GM12873 (cell line): ENCODE measurements at regions not wholly inside any gene's neighbourhood (a gene's known extent, or its start where the extent isn't known, plus 50 kb on each side); places are given as distances from the start of the nearest gene placed in this dataset.

Source experiments
- CTCF ChIP-seq: IDR thresholded peaks from 2 replicates; pipeline ENCODE4 v1.5.1; 2012; ENCODE audit warnings: low read depth, mild to moderate bottlenecking, moderate library complexity, low read length, control low read depth; ENCODE audit not compliant: insufficient read depth; ENCODE audit errors: missing control alignments

DNA sequence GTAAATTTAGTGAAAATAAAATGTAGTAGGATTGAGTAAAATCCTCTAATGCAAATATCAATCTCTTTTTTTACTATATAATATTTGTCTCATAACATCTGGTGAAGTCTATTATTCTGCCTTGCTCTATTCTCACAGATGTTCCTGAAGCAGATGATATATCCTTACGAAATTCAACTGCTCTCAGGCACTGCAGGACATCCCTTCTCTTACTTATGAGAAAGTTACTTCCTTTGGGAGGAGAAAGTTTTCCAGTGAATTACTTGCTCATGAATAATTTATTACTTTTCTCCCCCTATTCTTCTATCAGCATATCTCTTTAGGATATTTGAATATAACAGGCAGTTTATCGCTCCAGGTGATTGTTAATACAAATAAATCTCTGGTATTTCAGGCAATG lies 75.6 kb upstream of the AGA start:
- no peak for TF ChIP-seq CTCF

DNA sequence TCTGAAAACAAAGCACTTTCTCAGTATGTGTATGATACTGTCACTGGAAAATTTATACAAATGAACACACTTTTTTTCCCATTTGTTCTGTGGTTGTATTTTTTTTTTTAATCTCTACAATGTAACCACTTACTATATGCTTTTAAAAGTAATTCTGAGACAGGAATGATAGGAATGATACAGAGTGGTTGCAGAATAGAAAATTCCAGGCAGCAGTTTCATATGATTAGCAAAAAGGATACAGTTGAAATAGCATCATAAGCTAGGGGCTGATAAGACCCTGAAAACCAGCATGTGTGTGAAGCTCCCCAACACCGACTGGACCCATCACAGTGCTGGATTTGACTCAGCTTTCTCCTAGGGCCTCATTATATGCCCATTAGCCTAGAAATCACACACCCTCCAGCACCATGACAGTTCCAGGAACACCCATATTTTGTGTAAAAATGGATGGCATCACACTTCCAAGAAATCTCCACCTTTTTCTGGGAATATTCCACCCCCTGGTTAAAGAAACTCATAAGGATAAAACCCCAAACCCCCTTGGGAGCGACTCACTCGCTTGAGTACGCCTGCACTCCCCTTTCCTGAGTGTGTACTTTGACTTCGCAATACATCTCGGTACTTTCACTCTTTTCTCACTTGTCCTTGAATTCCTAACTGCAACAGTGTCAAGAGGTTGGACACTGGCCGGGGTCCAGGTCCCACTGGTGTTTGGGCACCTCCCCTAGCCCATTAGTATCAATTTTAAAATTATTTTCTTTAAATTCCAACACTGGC lies 77.4 kb upstream of the AGA start:
- no peak for TF ChIP-seq CTCF

- no peak for TF ChIP-seq CTCF
These were observed 86.4 kb upstream of the AGA start for GRCh38 chr4:177528620-177529019.

GRCh38 chr4:177530561-177530960 lies 88.3 kb upstream of the AGA start:
- TF ChIP-seq CTCF = no peak

- no peak for TF ChIP-seq CTCF
These were observed 90.1 kb upstream of the AGA start for GRCh38 chr4:177532358-177532757.

DNA sequence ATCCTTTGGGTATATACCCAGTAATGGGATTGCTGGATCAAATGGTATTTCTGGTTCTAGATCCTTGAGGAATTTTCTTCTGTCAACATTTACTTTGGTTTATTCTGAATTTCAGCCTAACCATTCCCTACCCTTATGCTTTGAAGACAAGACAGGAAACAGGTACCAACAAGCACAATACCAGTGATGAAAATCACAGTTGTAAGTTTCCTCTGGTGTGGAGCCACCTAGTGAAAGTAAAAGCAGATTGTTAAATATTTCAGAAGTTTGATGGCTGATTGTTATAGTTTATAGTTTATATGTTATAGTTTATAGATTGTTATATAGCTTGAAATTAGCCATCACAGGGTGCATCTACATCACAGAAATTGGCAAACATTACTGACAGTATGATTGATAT lies 104.5 kb upstream of the AGA start:
- TF ChIP-seq CTCF = no peak

GRCh38 chr4:177547985-177548384 lies 105.7 kb upstream of the AGA start:
- no peak for TF ChIP-seq CTCF
